ENCODE measurements at regions not wholly inside any gene's neighbourhood (a gene's known extent, or its start where the extent isn't known, plus 50 kb on each side); places are given as distances from the start of the nearest gene placed in this dataset.

DNA sequence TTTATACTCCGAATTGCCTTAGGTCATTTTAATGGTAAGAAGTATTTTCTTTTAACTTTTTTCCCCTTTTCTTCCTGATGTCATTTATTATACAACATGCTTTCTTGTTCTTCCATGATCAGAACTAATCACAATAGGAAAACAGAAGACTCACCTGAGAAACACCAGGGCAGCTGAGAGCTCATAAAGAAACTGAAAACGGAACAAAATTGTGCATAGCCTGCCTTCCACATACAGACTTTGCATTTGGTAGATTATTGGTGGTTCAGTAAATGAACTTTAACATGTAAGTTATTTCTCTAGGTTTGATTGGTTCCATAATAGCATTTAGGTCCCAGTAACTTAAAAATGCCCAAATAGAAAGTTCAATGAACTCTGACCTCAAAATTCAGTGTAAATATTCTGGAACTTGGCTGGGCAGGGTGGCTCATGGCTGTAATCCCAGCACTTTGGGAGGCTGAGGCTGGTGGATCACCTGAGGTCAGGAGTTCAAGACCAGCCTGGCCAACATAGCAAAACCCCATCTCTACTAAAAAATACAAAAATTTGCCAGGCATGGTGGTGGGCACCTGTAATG lies 161.1 kb upstream of the DTNBP1 start:
- intact Hi-C loops (cut with micrococcal nuclease; ENCODE audit: unreplicated experiment): no loop called here
- Histone ChIP-seq H3K9me3 (ENCODE audit: low read length) (no peaks in the 10 kb centered on the region), H3K36me3 (ENCODE audit: insufficient read depth, low read length) (no peaks in the 10 kb centered on the region), H3K9me2 (ENCODE audit: insufficient read depth, low read length) (no peaks in the 10 kb centered on the region), H3K4me3 (ENCODE audit: low read depth, low read length, poor library complexity, severe bottlenecking) (no peak overlapping the region), H3K79me2 (ENCODE audit: insufficient read depth, low read depth, low read length) (no peaks in the 10 kb centered on the region), H3K27ac (ENCODE audit: low read depth, low read length, poor library complexity, severe bottlenecking) (no peak overlapping the region), H3K4me2 (ENCODE audit: low read length) (no peak overlapping the region), H2AFZ (ENCODE audit: low read length) (no peak overlapping the region), H4K20me1 (ENCODE audit: insufficient read depth, low read length) (no peaks in the 10 kb centered on the region), H3K4me1 (ENCODE audit: insufficient read depth, low read length, poor library complexity, severe bottlenecking) (no peaks in the 10 kb centered on the region)
- BruUV-seq (replicated peaks): no TSS peak
- CTCF ChIA-PET (ENCODE audit: unreplicated experiment): no interaction called here
- DNase-seq (ENCODE audit: low spot score): no peak
- POLR2A ChIA-PET: no interaction called here
- TF ChIP-seq EZH2phosphoT487 (IDR thresholded peaks at IDR 0.05; ENCODE audit: borderline replicate concordance, low read depth, low read length): no peak
- TF ChIP-seq, protein P1, sequence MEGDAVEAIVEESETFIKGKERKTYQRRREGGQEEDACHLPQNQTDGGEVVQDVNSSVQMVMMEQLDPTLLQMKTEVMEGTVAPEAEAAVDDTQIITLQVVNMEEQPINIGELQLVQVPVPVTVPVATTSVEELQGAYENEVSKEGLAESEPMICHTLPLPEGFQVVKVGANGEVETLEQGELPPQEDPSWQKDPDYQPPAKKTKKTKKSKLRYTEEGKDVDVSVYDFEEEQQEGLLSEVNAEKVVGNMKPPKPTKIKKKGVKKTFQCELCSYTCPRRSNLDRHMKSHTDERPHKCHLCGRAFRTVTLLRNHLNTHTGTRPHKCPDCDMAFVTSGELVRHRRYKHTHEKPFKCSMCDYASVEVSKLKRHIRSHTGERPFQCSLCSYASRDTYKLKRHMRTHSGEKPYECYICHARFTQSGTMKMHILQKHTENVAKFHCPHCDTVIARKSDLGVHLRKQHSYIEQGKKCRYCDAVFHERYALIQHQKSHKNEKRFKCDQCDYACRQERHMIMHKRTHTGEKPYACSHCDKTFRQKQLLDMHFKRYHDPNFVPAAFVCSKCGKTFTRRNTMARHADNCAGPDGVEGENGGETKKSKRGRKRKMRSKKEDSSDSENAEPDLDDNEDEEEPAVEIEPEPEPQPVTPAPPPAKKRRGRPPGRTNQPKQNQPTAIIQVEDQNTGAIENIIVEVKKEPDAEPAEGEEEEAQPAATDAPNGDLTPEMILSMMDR (conservative IDR thresholded peaks at IDR 0.05; ENCODE audit: low read length): no peak

DNA sequence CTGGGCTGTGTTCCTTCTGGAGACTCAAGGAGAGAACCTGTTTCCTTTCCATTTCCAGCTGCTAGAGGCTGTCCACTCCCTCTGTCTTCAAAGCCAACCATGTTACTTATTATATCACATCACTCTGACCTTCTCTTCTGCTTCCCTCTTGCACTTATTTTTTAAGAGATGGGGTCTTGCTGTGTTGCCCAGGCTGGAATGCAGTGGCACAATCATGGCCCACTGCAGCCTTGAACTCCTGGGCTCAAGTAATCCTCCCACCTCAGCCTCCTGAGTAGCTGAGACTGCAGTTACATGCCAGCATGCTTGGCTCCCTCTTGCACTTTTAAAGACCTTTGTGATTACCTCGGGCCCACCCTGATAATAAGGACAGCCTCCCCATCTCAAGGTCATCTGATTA lies 160.0 kb upstream of the DTNBP1 start:
- no peak overlapping the region for H3K4me3 ChIP-seq (ENCODE audit: low read depth, low read length, poor library complexity, severe bottlenecking)
- no peaks in the 10 kb centered on the region for H3K79me2 ChIP-seq (ENCODE audit: insufficient read depth, low read depth, low read length)
- TF ChIP-seq, protein P1 (conservative IDR thresholded peaks at IDR 0.05; ENCODE audit: low read length): no peak
- no peak for TF ChIP-seq EZH2phosphoT487 (IDR thresholded peaks at IDR 0.05; ENCODE audit: borderline replicate concordance, low read depth, low read length)
- ChIA-PET CTCF (ENCODE audit: unreplicated experiment) (no interaction called here), POLR2A (no interaction called here)
- no peaks in the 10 kb centered on the region for H4K20me1 ChIP-seq (ENCODE audit: insufficient read depth, low read length)
- H3K36me3 ChIP-seq (ENCODE audit: insufficient read depth, low read length): no peaks in the 10 kb centered on the region
- H3K4me1 ChIP-seq (ENCODE audit: insufficient read depth, low read length, poor library complexity, severe bottlenecking): no peaks in the 10 kb centered on the region
- H3K9me3 ChIP-seq (ENCODE audit: low read length): no peaks in the 10 kb centered on the region
- no peak overlapping the region for H3K4me2 ChIP-seq (ENCODE audit: low read length)
- no peak for DNase-seq (ENCODE audit: low spot score)
- H3K9me2 ChIP-seq (ENCODE audit: insufficient read depth, low read length): no peaks in the 10 kb centered on the region
- intact Hi-C loops (cut with micrococcal nuclease; ENCODE audit: unreplicated experiment): no loop called here
- BruUV-seq (replicated peaks): no TSS peak
- H2AFZ ChIP-seq (ENCODE audit: low read length): no peak overlapping the region
- no peak overlapping the region for H3K27ac ChIP-seq (ENCODE audit: low read depth, low read length, poor library complexity, severe bottlenecking)

DNA sequence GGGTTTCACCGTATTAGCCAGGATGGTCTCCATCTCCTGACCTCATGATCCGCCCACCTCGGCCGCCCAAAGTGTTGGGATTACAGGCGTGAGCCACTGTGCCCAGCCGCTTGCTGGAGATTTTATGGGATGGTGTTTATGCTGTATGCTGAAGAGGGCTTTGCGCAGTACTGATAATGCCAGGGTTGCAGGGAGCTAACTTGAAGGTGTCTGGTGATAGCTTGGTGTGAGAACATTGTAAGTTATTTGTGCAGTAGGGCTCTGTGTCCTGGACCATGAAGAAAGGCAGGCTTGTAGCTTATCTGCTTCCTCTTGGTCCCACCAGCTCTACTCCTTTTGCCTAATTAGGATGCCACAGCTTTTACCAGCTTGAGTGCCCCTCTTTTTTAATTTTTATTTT lies 157.0 kb upstream of the DTNBP1 start:
- POLR2A ChIA-PET: no interaction called here
- no peaks in the 10 kb centered on the region for H3K79me2 ChIP-seq (ENCODE audit: insufficient read depth, low read depth, low read length)
- TF ChIP-seq, protein P1 (conservative IDR thresholded peaks at IDR 0.05; ENCODE audit: low read length): no peak
- no peak for TF ChIP-seq EZH2phosphoT487 (IDR thresholded peaks at IDR 0.05; ENCODE audit: borderline replicate concordance, low read depth, low read length)
- no peak overlapping the region for H2AFZ ChIP-seq (ENCODE audit: low read length)
- no peak overlapping the region for H3K4me3 ChIP-seq (ENCODE audit: low read depth, low read length, poor library complexity, severe bottlenecking)
- BruUV-seq (replicated peaks): no TSS peak
- H3K27ac ChIP-seq (ENCODE audit: low read depth, low read length, poor library complexity, severe bottlenecking): no peak overlapping the region
- H4K20me1 ChIP-seq (ENCODE audit: insufficient read depth, low read length): no peaks in the 10 kb centered on the region
- no peaks in the 10 kb centered on the region for H3K9me2 ChIP-seq (ENCODE audit: insufficient read depth, low read length)
- no peaks in the 10 kb centered on the region for H3K36me3 ChIP-seq (ENCODE audit: insufficient read depth, low read length)
- intact Hi-C loops (cut with micrococcal nuclease; ENCODE audit: unreplicated experiment): no loop called here
- CTCF ChIA-PET (ENCODE audit: unreplicated experiment): no interaction called here
- no peaks in the 10 kb centered on the region for H3K4me1 ChIP-seq (ENCODE audit: insufficient read depth, low read length, poor library complexity, severe bottlenecking)
- no peak for DNase-seq (ENCODE audit: low spot score)
- H3K9me3 ChIP-seq (ENCODE audit: low read length): no peaks in the 10 kb centered on the region
- H3K4me2 ChIP-seq (ENCODE audit: low read length): no peak overlapping the region

All from OCI-LY7 (cell line).